ENCODE measurements at regions not wholly inside any gene's neighbourhood (a gene's known extent, or its start where the extent isn't known, plus 50 kb on each side); places are given as distances from the start of the nearest gene placed in this dataset.

DNA sequence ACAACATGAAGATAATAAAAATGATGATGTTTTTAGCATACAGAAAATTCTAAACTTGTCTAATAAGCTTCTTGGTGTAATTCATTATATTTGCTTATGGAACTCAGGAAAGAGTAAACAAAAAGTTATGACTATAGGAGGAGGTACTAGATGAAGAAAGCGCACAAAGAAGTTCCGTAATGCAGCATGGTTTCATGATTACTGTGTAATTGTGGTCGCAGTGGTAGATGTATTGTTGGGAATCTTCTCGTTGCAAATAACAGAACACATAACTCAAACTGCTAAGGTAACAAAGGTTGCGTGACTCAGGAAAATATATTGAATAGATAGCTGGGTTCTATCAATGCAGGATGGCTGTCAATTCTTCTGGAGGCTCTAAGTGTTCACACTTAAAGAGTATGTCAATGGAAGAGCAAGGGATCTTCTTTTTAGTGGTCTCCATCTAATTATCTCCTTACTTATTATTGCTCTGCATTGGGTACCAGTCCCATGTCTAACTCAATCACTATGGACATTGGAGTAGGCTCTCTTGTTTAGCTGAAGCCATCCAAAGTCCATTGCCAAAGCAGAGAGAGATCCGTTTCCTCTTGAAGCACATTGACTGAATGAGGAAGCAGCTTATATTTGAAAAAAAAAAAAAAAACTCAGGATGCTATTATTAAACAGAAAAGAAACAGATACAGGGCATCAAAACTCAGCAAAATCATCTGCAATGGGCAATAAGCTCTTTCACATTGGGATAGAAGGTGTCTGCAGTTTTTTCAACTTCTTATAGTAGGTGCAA is 283.4 kb upstream of the ATP2B1 start:
- no peak for TF ChIP-seq CTCF (IDR thresholded peaks at IDR 0.05)
- TF ChIP-seq POLR2A (IDR thresholded peaks at IDR 0.05): no peak
